ENCODE measurements at regions not wholly inside any gene's neighbourhood (a gene's known extent, or its start where the extent isn't known, plus 50 kb on each side); places are given as distances from the start of the nearest gene placed in this dataset.

DNA sequence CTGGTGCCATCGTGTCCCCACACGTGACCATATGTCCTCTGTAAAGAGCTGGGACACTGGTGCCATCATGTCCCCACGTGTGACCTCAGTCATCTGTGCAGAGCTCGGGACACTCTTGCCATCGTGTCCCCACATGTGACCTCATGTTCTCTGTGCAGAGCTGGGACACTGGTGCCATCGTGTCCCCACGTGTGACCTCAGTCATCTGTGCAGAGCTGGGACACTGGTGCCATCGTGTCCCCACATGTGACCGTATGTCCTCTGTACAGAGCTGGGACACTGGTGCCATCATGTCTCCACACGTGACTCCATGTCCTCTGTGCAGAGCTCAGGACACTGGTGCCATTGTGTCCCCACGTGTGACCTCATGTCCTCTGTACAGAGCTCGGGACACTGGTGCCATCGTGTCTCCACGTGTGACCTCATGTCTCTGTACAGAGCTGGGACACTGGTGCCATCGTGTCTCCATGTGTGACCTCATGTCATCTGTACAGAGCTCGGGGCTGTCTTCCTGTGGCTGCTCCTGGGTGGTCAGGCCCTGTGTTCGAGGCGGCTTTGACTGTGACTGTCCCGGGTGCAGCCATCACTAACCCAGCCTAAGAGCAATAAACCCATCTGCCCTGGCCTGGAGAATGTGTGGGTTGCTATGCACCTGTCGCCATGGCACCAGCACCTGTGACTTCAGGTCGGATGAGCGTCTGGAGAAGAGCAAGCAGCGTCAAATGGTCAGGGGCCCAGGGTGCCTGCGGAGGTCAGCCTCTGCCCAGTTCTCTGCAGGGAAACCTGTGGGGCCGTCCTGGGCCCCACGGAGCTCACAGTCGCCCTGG lies 334.4 kb downstream of the ADGRD1 start:
- TF ChIP-seq CTCF (IDR thresholded peaks at IDR 0.05) (no peak), EZH2 (IDR thresholded peaks at IDR 0.05) (no peak)
